Stimulated activated CD8-positive, alpha-beta memory T cell treated with anti-CD3 and anti-CD28 coated beads, Interleukin-12 subunit alpha, Interleukin-12 subunit beta, amount 100 ng/mL, for 4 hours (primary cell): ENCODE measurements at regions not wholly inside any gene's neighbourhood (a gene's known extent, or its start where the extent isn't known, plus 50 kb on each side); places are given as distances from the start of the nearest gene placed in this dataset.
"Not testable (repeated sequence)": the region's sequence is repeated elsewhere in the genome, so short reads cannot be mapped to it uniquely, and the experiment has no call there.

ENCODE experiments used
- DNase-seq: peaks from one replicate; pipeline ENCODE4 v3.0.0-alpha.2; 2020; ENCODE audit warnings: low read depth

DNA sequence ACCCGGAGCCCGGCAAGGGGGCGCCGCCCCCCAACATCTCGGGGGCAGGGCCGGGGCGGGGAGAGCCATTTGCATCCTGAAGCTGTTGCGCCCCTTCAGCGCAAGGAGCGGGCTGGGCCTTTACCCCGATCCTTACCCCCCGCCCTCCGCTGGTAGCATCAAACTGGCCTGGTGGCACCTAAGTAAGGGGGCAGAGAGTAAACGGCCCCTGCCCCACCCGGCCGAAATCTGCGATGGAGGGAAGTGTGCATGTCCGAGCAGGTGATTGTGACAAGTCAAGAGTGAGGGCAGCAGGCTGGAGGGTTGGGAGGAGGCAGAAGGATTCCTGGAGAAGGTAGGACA, 101.2 kb downstream of the ESM1 start:
- DNase-seq, result no peak

DNA sequence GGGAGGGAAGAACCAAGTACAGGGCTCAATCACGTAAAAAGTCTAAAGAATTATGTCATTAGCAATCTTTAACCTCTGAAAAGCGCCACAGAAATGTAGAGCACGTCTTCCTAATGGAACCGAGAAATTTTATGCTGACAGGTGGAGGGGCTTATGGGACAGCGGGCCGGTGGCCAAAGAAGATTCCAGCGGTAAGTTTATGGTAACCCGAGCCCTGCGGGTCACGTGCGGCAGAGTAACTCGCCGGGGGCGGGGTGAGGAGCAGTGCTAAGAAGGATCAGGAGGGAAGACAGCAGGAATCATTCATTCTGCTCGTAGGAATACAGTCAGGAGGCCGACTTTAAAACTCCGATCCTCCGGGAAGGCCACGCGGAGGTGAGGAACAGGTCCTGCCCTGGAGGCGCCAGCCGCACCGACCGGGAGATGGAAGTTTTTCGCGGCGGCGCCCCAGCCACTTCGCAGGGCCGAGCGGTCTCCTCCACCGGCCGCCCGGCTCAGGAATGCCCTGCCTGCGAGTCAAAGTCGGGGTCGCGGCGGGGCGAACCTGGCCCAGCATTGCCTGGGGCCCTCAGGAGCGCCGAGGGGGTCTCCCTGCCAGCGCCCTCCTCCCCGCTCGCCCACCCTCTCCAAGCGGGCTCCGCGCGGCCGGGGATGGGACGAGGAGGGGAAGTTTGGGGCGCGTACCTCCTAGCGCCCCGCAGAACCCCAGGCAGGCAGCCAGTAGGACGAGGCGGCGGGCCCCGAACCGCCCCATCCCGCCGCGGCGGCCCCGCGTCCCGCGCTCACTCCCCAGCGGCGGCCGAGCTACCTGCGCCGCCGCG, 101.8 kb downstream of the ESM1 start:
- no peak for DNase-seq

DNA sequence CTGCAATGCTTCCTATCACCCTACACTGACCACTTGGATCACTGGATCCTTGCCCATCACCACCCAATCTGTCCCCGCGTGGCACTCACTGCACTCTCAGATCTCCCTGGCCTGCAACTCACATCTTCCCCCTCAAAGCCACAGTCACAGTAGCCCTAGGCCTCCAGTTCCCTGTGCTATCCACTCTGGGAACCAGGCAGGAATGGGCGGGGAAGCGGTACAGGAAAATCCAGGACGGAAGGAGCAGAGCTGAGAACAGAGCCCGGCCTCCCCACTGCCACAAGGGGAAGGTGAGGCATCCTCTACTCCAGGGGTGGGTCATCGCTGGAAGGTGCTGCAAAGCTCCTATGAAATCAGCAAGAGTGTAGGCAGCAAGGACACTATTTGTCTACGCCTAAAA, 102.6 kb downstream of the ESM1 start:
- DNase-seq, result no peak

DNA sequence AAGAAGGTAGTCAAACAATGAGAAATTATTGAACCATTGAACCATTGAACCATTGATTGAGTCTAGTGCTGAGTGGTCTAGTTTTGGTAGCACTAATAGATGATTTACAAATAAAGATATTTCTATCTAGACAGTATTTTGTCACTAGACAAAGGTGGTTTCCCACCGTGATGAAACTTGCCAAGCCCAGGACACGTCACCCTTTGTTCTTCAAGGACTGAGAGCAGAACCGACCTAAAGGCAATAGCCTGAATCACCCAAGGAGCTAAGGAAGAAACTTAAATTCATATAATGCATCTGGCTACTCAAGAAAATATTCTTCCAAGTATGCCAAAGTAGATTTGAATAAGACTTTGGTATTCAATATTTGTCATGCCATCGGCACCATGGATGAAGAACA, 103.3 kb downstream of the ESM1 start:
- no peak for DNase-seq

DNA sequence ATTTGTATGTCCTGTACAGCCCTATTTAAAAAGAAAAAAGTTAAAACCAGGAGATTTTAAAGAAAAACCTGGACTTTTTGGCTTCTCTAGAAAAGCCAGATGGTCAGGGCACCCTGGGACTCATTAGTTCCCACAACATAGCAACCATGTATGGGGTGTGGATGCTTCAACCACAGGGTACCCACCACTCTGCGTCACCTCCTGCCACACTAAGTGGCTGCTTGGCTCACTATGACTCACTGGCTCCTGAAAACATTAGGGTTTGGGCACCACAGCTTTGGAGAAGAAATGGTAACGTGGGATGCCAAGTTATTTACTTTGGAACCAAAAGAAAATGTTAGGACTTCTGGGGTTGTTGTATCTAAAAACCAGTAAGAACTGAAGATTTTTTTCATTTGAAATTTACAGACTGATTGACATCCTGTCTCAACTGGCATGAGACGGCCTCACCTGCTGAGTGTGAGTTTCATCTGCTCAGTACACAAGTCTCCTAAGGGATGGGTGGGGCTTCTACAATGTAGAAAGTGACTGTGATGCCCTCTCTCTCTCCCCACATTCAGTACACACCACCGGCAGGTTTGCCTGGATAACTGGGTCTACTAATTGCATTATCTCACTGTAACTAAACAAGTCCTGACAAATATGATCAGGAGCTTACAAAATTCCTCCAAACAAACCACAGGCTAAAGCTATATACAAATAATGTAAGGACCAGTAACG, 103.9 kb downstream of the ESM1 start:
- DNase-seq, result no peak

DNA sequence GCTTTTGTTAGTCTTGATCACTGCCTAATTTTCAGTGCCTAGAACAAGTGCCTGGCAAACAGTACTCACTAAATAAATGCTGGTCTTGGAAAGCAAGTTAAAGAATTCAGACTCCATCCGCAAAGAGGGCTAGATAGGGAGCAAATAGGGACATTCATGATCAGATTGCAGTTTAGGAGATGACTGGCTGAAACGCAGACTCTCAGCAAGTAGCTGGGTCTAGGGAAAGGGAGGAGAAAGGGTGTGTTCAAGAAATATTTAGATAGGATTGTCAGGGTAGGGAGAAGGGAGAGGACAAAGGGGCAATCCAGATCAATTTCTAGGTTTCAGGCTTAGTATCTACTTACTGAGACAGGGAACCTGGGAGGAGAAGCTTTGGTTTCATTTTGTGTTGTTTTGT, 108.4 kb downstream of the ESM1 start:
- no peak for DNase-seq

DNA sequence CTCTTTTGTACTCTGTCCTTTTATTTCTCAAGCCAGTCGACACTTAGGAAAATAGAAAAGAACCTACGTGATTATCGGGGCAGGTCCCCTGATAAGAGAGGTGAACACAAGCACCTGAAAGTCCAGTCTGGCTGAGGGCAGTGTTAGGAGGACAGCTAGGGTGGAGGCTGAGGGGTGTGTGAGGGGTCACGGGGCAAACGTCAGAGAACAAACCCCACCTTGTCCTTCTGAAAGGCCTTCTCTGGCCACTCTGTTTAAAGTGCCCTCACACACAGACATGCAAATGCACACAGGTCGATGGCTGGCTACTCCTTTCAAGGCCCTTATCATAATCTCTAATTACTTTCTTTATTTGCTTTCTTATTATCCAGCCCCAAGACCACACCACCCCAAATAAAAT, 108.8 kb downstream of the ESM1 start:
- no peak for DNase-seq

DNA sequence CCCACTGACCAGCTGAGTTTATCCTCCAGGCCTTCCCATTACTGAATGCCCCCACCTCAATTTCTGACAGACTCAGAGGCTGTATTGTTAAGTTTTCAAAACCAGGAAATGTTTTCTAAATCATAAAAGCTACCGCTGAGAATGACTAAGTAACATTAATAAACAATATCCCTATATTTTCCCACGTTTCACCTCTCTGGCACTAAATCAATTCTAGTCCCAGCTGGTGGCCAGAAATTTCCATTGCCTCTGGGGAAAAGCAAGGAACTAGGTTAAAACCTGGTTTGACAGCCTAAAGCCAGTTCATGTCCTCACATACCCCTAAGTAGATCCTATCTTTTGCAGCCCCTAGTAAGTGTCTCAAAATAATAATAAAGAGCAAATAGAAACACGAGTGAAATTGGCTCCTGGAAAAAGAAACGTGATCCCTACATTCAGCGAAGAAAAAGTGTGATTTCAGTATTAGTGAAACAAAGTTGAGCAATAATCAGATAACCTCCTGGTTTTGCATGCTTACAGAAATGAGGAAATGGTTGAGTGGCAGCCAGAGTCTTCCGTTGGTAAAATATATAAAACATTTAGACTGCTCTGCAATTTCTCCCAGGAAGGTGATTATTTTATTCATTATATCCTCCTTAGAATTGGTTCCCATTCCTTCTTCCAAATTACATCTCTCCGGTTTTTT, 110.9 kb downstream of the ESM1 start:
- no peak for DNase-seq

DNA sequence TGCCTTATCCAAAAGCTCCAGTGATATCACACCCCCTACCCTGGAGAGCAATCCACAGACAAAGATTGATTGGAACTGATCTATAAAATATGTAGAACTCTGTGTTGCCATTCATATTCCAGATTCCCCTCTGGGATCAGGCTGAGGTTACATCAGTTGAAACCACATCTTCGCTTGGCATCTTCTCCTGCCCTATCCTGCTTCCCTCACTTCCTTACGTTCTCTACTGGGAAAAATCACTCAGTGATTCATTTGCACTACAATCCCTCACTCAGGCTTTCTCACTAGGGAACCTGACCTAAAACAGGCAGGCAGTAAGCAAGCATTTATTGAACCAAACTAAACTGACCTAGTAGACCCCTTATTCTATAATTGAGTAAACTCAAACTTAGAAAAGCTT, 111.7 kb downstream of the ESM1 start:
- DNase-seq, result no peak

DNA sequence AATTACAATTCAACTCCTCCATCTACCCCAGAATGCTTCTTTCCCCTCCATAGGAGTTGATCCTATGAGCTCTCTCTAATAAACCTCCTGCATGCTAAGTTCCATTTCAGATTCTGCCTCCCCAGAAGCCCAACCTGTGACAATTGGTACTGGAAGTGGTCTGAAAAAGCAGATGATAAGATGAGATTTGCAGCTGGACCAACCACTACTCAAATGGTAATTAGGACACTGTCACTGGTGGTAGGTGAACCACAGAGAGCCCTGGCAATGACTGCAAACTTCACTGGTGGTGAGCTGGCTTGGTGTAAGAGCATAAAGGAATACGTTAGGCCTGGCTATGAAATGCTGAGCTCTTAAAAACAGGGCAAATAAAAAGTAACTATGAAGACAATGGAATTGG, 112.6 kb downstream of the ESM1 start:
- DNase-seq, result no peak

DNA sequence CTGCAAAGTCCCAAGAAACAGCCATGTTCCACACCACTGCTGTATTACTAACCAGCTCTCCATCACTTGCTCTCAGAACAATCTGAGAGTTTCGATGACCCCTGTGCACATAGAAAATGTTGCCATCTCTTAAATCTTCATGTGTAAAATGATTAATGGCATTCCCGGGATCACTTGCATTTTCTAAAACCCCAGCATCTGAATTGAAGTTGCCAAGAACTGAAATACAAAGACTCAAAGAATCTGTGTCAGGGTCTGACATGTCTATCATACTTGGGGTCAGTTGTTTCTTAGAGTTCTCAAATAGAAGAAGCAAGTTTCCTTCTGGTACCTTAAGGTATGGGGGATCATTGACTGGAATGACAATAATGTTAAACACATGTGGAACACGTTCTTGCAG, 115.1 kb downstream of the ESM1 start:
- no peak for DNase-seq

DNA sequence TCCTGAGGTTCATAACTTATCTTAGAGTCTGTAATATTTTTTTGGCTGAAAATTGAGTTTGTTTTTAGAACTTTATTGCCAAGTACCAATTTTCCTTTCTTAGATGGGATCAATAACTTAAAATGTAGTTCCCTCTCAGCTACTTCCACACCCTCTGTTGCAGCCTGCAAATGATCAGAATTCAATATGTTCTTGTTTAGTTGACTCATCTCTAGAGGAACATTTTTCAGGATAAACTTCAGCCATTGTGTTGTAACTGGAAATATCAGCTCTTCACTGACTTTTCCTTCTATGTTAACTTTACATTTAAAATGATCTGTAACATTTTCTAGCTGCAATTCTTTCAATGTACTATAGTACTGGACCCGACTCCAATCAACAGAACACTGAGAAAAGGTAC, 115.7 kb downstream of the ESM1 start:
- DNase-seq, result no peak

DNA sequence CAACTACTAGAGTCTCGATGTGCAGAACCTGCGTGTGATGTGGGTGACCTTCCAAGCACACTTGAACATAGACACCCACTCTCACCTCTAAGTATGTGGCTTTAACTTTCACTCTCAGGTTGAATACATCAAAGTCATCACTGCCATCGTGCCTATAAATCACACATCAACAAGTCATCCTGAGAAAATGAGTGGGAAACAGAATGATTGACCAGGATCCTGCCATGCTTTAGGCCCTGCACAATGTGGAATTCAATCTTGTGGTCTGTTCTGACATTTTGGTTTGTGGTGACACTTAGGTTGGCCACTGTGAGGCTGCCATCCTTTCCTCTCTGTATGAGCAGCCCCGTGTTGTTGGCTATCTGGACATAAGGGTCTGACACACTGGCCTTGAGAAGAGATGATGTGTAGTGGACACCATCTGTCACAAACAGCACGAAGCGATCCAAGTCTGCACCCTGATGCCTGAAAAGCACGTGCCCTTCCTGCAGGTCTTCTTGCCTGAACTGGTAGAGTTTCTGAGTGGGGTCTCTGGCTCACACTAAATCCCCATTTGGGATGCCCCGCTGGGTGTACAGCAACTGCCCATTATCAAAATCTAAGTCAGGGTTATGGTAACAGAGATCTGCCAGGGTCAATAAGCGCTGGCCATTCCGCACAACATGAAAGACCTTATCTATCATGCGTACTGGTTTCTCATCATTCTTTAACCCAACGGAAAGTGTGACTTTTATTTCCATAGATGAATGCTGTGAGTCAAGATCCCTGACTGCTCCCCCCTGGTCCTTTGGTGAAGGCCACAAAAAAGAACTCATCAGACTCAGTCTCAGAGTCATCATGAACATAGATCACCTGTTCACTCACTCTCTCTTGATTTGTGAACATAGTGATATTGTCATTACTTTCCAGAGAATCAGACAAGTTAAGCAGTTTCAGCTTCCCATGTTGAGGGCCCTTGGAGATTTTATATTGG, 116.6 kb downstream of the ESM1 start:
- DNase-seq, result no peak

DNA sequence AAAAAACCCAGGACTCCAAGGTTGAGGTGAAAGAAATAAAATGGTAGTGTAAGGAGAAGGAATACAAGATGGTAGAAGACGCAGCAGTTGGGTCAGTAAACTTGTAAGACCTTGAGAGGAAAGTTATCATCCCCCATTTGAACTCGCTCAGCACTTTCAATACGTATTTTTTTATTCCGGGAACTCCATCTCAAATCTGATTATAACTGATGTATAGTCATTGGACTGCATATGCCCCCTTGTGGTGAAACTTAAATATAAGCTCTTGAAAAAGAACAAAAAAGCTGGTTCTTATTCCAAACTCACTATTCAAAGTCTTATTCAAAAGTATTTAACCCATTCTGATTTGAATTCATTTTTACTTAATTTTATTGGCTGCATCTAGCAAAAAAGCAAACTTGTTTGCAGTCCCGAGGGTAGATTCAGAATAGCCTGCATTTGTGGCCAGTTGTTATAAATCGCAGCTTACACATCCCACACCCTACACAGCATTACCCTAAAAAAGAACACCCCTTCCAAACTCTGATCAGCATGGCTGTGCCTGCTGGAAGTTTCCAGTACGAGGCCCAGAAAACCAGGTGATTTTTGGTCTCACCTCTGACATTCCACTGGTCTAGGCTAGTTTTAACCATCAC, 118.0 kb downstream of the ESM1 start:
- no peak for DNase-seq

DNA sequence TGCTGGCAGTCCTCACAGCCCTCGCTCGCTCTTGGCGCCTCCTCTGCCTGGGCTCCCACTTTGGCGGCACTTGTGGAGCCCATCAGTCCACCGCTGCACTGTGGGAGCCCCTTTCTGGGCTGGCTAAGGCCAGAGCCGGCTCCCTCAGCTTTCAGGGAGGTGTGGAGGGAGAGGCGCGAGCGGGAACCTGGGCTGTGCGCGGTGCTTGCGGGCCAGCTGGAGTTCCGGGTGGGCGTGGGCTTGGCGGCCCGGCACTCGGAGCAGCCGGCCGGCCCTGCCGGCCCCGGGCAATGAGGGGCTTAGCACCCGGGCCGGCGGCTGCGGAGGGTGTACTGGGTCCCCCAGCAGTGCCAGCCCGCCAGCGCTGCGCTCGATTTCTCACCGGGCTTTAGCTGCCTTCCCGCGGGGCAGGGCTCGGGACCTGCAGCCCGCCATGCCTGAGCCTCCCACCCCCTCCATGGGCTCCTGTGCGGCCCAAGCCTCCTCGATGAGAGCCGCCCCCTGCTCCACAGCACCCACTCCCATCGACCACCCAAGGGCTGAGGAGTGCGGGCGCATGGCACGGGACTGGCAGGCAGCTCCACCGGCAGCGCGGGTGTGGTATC, 120.4 kb downstream of the ESM1 start:
- DNase-seq, result not testable (repeated sequence)

DNA sequence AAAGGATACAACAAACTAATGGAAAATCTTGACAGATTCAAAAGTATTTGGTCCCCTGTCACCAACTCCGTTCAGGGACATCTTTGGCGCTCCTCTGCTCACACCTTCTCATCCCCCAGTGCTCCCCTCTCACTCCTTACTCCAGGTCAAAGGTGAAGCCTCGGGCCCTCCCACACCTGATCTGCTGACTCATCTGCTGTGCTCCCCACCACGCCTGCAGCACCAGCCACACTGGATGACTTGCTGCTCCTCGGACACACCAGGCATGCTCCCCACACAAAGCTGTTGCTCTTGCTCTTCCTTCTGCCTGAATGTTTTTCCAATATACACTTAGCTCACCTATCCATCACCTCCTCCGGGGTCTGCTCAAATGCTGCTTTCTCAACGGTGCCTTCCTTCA, 123.4 kb downstream of the ESM1 start:
- no peak for DNase-seq

DNA sequence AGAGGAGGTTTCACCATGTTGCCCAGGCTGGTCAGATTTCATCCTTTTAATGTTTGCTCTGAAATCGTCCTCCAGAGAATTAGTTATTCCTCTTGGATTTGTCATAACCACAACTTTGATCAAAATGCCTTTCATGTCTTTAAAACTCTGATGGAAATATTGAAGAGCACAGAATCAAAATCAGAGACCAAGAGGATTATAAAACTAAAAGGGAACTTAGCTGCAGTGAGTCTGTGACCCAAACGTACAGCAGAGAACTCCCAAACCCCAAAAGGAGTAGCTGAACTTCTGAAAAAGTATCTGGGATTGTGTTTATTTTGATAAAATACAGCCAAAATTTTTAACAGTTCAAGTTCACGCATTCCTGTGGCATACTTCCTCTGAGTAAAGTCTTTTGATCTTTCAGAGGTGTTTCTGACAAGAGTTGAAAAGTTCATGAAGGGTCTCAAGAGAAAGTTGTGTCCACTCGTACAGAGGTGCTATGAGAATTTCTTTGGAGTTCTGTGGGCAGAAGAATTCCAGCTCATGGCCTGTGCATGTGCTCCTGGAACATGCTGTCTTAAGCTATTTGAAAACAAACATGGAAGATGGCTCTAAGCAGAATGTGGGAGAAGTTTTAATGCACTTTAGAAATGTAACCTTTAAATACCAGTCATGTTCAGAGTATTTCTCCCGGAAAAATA, 124.0 kb downstream of the ESM1 start:
- DNase-seq, result no peak

DNA sequence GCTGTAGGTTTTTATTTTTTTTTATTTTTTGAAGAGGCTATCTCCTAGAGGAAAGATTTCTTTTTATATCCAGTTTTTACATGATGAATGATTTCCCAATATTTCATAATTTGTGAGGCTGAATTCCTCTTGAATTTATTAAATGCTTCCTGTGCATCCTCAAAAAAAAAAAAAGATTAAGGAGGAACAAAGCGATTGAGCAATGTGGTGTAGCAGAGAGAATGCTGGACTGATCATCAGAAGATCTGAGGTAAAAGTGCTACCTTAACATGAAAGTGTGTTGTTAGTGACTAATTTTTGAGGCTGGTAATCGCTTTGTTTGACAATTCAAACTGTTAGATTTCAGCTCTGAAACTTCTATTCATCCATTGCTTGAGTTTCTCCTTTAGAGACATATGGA, 125.1 kb downstream of the ESM1 start:
- no peak for DNase-seq

DNA sequence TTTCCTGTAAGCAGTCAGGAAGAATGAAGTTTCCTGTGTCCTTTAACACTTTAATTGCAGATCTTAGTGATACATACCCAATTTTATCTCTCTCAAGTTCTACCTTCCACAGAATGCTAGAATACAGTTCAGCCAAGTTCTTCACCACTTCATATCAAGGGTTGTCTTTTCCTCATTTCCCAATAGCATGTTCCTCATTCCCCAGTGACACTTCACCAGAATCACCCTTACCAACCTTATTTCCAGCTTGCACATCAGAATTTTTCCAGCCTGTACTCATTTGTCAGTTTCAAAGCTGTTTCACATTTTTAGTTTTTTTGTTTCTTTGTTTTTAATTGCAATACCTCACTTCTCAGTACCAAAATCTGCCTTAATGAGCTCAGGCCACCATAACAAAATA, 126.1 kb downstream of the ESM1 start:
- DNase-seq, result no peak

DNA sequence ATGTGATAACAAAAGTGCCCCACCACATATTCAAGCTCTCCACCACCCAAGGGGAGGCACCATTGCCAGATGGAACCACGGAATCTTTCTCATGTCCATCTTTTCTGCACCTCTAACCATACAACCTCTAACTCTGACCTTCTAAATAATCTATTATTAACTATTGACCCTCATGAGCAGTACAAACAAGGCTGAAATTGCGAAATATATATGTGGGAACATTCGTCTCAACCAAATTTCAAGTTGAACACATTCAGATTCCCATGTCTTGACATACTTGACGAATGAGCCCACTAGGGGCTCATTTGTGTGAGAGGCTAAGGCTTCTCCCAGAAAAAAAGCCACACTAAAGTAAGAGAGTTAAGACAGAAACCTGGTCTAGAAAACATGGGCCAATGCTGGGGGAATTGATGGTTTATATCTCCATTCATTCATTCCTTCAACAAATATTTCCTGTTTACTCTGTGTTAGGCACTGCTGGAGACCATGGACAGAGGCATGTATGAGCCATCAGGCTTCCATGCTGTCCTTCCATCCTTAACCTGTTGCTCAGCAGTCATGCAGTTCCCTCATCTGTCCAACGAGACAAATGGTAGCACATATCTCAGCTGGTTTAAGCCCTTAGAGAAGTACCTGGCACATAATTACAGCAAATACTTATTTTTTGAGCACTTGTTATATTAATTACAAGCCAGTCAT, 130.4 kb downstream of the ESM1 start:
- DNase-seq, result no peak
